ENCODE measurements at regions not wholly inside any gene's neighbourhood (a gene's known extent, or its start where the extent isn't known, plus 50 kb on each side); places are given as distances from the start of the nearest gene placed in this dataset.

- no peak for DNase-seq (ENCODE audit: low read depth)
- TF ChIP-seq CTCF (IDR thresholded peaks at IDR 0.05; ENCODE audit: insufficient read depth, low read depth, low read length, missing control alignments), result no peak
Observed at GRCh38 chr6:169866668-169867521, 115.5 kb downstream of the ERMARD start.

DNA sequence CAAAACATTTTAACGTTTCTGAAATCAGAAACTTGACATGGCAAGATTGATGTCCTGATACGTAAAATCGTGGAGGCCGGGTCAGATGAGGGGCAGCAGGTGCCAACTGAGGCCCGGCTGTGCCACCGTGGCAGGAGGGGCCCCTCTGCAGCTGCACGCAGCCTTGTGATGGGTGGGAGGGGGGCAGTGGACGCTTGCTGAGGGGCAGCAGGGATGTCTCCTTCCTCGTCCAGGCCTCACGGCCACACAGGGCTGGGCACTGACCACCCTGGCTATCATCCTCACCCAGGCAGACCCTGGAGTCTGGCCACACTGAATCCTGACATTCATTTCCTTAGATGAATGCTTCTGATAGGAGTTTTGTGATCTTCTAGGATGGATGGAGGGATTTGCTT lies 114.7 kb downstream of the ERMARD start:
- no peak for DNase-seq (ENCODE audit: low read depth)
- TF ChIP-seq CTCF (IDR thresholded peaks at IDR 0.05; ENCODE audit: insufficient read depth, low read depth, low read length, missing control alignments), result no peak
- H3K4me3 ChIP-seq (ENCODE audit: low read length), result no peak overlapping the region

More at GRCh38 chr6:169866668-169867521, 115.5 kb downstream of the ERMARD start:
- H3K4me3 ChIP-seq (ENCODE audit: low read length), result no peak overlapping the region

DNA sequence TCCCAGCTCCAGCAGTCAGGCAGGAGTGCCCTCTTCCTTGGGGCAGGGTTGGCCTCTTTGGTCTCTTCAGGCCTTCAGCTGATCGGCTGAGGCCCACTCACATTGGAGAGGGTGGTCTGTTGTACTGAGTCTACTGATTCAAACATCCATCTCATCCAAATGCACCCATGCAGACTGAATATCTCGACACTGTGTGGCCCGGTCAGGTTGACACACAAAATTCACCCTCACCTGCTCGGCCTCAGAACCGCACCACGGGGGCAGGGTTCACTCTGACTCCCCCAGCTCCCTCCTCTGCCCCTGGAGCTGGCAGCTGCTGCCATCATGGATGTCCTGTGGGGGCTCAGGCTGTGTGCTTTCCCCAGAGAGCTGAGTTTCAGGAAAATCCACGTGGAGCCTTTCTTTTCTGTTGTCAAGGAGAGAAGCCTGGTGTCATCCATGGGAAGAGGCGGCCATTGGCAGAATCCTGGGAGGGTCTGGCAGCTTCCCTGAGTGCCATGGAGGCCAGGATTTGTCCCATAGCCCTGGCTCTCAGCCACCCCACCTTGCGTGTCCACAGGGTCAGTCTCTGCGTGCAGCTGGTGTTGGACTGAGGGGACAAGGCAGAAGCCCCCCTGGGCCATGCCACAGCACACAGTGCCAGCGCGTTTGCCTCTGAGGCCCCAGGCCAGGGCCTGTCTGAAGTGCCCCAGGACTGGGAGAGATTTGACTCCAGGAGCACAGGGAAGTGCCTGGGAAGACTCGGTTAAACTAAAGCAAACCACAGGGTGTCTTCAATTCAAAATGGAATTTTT lies 114.1 kb downstream of the ERMARD start:
- H3K4me3 ChIP-seq (ENCODE audit: low read length), result no peak overlapping the region
- no peak for TF ChIP-seq CTCF (IDR thresholded peaks at IDR 0.05; ENCODE audit: insufficient read depth, low read depth, low read length, missing control alignments)
- DNase-seq (ENCODE audit: low read depth), result no peak

GRCh38 chr6:169864148-169865020 lies 113.0 kb downstream of the ERMARD start:
- no peak overlapping the region for H3K4me3 ChIP-seq (ENCODE audit: low read length)
- no peak for TF ChIP-seq CTCF (IDR thresholded peaks at IDR 0.05; ENCODE audit: insufficient read depth, low read depth, low read length, missing control alignments)

DNA sequence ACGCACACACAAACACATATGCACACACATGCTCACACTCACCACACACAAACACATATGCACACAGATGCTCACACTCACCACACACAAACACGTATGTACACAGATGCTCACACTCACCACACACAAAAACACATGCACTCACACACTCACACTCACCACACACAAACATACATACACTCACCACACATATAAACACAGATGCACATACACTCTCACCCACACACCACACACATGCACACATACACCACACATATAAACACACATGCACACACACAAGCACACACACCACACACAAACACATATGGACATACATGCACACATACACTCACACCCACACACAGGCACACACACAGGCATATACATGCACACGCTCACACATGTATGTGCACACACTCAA lies 112.3 kb downstream of the ERMARD start:
- H3K4me3 ChIP-seq (ENCODE audit: low read length), result no peak overlapping the region
- no peak for TF ChIP-seq CTCF (IDR thresholded peaks at IDR 0.05; ENCODE audit: insufficient read depth, low read depth, low read length, missing control alignments)
- no peak for DNase-seq (ENCODE audit: low read depth)

More at GRCh38 chr6:169864148-169865020, 113.0 kb downstream of the ERMARD start:
- DNase-seq (ENCODE audit: low read depth), result peak; percentile 18

DNA sequence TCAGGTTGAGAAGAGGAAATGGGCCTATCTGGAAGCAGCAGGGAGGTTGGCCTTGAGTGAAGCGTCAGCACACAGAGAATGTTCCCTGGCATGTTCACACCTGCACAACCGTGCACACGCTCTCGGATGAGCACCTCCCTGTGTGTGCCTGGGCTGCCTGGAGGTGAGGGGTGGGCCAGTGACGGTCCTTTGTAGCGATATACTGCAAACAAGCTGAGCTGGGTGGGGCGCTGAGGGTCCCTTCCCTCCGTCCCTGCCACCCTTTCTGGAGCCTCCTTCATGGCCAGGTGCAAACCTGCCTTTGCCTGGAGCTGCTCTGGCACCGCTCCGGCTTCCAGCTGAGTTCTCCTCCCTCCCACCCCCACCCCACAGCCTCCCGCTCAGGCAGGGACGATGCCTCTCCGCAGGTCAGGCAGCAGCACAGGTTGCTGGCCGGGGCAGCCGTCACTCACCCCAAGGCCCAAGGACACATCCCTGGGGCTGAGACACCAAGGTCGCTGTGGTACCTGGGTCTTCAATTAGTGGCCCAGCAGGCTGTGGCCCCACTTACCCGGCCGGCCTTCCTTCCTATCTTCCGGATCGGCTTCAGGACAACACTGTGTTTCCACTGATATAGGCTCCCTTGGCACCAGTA lies 111.6 kb downstream of the ERMARD start:
- DNase-seq (ENCODE audit: low read depth), result peak; percentile 68
- no peak for TF ChIP-seq CTCF (IDR thresholded peaks at IDR 0.05; ENCODE audit: insufficient read depth, low read depth, low read length, missing control alignments)

More for the DNA sequence above, 111.6 kb downstream of the ERMARD start:
- no peak overlapping the region for H3K4me3 ChIP-seq (ENCODE audit: low read length)

All from epithelial cell of esophagus (primary cell).